Retinal pigment epithelial cell (primary cell): ENCODE measurements at regions not wholly inside any gene's neighbourhood (a gene's known extent, or its start where the extent isn't known, plus 50 kb on each side); places are given as distances from the start of the nearest gene placed in this dataset.
A peak's percentile ranks its signal among the peaks of the same experiment; 100 is the strongest.

ENCODE experiments used
- DNase-seq: peaks from one replicate; pipeline ENCODE4 v3.0.0-alpha.2; 2010; ENCODE audit warnings: low read depth
- H3K4me3 ChIP-seq: 2 replicates; pipeline ENCODE4 v1.5.1; 2011; ENCODE audit warnings: mild to moderate bottlenecking, low read length, control low read depth, moderate library complexity
- TF ChIP-seq, protein P1 (sequence below): conservative IDR thresholded peaks from 2 replicates; pipeline ENCODE4 v1.5.1; 2011; ENCODE audit warnings: low read depth, low read length, control low read depth, inconsistent platforms

DNA sequence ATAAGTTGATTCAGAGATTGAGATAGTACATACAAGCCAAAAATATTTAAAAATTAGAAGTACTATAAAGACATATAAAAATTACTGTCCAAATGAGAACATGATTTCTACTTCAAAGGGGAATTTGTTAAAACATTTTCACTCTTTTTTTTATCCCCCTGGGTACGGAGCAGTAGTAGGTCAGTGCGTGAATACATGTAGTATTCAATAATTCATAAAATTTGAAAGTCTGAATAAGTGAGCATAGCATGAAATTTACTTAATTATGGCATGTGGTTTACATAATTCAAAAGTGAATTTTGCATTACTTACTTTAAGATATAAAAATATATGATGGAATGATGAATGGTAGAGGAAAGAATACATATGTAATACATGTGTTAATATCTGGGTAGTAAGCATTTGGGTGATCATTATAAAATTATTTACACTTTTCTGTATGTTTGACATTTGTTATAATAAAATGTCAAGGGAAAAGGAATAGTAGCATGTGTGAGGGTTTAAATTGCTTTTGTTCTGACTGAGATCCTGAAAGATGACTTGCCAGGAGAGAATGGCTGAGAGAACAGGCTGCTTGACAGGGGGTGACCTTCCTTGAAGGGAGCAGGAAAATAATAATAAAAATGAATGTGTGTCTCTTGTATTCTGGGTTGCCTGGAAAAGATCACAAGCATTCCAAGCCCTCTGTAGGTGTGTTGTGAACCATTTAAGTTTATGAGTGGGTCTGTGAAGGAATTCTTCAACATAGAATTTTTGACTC, 1178.8 kb downstream of the ZPLD1 start:
- H3K4me3 ChIP-seq: no peak overlapping the region
- TF ChIP-seq, protein P1, sequence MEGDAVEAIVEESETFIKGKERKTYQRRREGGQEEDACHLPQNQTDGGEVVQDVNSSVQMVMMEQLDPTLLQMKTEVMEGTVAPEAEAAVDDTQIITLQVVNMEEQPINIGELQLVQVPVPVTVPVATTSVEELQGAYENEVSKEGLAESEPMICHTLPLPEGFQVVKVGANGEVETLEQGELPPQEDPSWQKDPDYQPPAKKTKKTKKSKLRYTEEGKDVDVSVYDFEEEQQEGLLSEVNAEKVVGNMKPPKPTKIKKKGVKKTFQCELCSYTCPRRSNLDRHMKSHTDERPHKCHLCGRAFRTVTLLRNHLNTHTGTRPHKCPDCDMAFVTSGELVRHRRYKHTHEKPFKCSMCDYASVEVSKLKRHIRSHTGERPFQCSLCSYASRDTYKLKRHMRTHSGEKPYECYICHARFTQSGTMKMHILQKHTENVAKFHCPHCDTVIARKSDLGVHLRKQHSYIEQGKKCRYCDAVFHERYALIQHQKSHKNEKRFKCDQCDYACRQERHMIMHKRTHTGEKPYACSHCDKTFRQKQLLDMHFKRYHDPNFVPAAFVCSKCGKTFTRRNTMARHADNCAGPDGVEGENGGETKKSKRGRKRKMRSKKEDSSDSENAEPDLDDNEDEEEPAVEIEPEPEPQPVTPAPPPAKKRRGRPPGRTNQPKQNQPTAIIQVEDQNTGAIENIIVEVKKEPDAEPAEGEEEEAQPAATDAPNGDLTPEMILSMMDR: no peak
- no peak for DNase-seq

DNA sequence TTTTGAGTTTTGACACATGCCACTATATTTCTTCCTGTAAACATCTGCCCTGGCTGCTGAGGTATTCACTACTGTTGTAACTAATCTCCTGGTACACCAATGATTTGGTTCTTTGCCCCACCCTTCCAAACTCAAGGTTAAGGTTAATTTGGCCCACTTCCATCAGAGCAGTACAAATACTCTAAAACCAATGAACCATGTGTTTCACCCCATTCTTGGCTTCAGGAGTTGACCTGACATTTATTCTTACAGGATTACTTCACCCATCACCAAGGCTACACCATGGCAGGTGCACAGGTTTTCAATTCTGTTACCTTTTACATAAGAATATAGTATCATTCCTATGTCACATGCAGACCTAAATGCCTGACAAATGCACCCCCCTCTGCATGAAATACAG, 1179.9 kb downstream of the ZPLD1 start:
- TF ChIP-seq, protein P1: no peak
- no peak overlapping the region for H3K4me3 ChIP-seq
- DNase-seq: peak; percentile 31

DNA sequence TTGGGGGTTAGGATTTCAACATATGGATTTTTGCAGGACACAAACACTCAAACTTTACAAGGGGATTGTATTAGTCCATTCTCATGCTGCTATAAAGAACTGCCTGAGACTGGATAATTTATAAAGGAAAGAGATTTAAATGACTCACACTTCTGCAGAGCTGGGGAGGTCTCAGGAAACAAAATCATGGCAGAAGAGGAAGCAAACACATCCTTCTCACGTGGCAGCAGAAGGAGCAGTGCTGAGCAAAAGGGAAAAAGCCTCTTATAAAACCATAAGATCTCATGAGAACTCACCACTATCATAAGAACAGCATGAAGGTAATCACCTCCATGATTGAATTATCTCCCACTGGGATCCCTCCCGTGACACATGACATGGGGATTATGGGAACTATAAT, 1183.1 kb downstream of the ZPLD1 start:
- TF ChIP-seq, protein P1: no peak
- no peak overlapping the region for H3K4me3 ChIP-seq
- DNase-seq: no peak

DNA sequence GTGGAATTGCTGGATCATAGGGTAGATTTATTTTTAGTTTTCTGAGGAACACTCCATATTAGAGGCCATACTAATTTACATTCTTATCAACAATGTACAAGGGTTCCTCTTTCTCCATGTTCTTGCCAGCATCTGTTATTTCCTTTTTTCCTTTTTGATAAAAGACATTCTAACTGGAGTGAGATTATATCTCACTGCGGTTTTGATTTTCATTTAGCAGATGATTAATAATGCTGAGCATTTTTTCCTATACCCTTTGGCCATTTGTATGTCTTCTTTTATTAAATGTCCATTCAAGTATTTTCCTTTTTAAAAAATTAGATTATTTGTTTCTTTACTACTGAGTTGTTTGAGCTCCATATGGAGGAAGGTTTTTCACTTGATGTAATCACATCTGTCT, 1189.5 kb downstream of the ZPLD1 start:
- TF ChIP-seq, protein P1: no peak
- no peak for DNase-seq
- no peak overlapping the region for H3K4me3 ChIP-seq

DNA sequence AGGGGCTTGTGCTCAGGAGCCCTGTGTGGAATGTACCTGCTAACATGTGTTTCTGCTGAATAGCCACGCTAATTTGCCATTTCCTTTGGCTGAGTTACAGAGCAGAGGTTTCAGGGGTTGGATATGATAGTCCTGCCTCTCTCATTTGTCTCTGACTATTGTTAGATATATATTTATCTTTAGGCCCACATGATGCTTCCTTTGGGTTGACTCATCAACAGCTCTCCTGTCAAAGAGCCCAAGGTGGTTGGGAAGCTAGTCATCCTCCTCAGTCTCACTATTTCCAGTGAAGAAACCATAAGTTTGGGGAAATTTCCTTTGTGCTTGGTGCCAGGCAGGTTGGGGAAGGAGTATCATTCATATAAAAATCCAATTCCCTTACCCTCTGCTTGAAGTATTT, 1194.6 kb downstream of the ZPLD1 start:
- DNase-seq: no peak
- TF ChIP-seq, protein P1: no peak
- H3K4me3 ChIP-seq: no peak overlapping the region

DNA sequence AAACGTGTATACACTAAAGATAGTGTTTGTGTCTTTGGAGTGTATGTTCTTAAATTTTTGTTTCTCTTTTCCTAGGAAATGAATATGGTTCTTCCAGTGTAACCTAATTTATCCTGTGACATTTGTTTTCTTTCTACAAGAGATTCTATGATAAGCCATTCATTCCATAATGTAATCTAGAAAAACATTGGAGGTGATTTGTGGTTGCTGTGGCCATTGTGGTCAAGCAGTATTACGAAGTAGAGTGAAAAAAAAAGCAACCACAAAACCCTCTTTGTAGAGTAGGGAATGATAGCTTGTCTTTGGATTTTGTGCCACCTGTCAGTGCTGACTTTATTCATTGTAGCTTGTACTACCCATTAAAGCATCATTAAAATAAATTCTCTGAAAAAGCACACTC, 1209.6 kb downstream of the ZPLD1 start:
- no peak for DNase-seq
- H3K4me3 ChIP-seq: no peak overlapping the region
- TF ChIP-seq, protein P1: no peak

DNA sequence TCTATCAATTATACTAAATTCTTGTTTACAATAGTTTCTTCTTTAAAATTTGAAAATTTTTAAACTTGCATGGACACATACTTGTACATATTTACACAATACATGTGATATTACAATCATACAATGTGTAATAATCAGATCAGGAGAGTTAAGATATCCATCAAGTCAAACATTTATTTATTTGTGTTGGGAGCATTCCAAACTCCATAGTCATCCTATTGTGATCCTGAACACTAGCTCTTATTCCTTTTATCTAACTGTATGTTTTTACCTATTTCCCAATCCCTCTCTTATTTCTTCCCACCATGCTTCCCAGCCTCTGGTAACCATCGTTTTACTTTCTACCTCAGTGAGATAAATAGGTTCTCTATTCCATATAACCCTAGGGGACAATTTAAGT, 1219.2 kb downstream of the ZPLD1 start:
- no peak overlapping the region for H3K4me3 ChIP-seq
- TF ChIP-seq, protein P1: no peak
- no peak for DNase-seq
